Esophagus muscularis mucosa (tissue), 3 donors: ENCODE measurements at regions not wholly inside any gene's neighbourhood (a gene's known extent, or its start where the extent isn't known, plus 50 kb on each side); places are given as distances from the start of the nearest gene placed in this dataset.
"Not testable (repeated sequence)": the region's sequence is repeated elsewhere in the genome, so short reads cannot be mapped to it uniquely, and the experiment has no call there.

Source experiments
- CTCF ChIP-seq, 3 experiments: fragments of 200-600 bp in 2 of 3; fragments of 450-650 bp in 1 of 3; sonication (generic) in 2 of 3; IDR thresholded peaks; one replicate each; pipeline ENCODE4 v1.5.1; 2017 to 2019; ENCODE audit warnings: antibody characterized with exemption in 3 of 3, mild to moderate bottlenecking in 2 of 3, moderate library complexity in 1 of 3
- POLR2A ChIP-seq: fragments of 450-650 bp; IDR thresholded peaks from one replicate; pipeline ENCODE4 v1.6.1; 2017; ENCODE audit warnings: antibody characterized with exemption, moderate library complexity, mild to moderate bottlenecking, low read depth

GRCh38 chr4:4090720-4091119 lies 136.0 kb downstream of the OTOP1 start:
- not testable (repeated sequence) for TF ChIP-seq POLR2A; CTCF (IDR thresholded peaks at IDR 0.05)
